ENCODE measurements at regions not wholly inside any gene's neighbourhood (a gene's known extent, or its start where the extent isn't known, plus 50 kb on each side); places are given as distances from the start of the nearest gene placed in this dataset.

DNA sequence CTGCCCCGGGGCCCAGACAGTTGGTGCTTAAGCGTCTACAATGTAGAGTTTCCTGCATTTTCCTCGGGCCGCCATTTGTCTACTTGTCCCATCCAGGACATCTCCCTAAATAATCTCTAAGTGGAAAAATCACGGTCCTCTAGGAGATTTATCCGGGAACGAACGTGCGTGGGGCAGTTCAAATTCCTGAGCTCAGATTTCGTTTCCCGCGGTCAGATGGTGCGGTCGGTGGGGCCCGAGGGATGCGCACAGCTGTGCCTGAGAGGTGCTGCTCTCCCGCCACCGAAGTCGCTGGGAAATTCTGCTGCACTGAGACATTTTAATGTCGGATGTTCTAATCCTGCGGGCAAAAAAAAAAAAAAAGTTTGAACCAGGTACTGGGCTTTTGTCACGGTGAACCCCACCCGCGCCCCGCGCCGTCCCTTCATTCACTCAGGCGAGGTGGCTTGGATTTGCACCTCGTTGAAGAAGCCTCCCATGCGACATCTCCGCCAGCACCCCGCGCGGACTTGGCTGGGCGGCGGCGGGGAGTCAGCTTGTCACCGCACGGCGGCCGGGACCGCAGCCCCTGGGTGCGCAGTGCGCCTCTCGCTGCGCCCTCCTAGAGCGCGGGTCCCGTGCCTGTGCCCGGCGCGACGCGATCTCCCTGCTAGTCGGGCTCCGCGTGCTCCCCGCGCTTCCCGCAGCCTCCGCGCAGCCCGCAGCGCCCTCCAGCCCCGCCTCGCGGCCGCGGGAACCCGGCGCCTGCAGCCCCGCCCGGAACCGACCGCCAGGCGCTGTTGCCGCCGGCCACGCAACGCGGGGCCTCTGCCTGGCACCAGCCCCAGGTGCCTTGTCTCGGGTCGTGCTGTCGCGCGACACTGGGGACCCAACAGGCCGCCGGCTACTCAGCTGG, 191.9 kb upstream of the TCF4 start:
- peak; percentile 81 for ATAC-seq
- TF ChIP-seq PPARA (CRISPR knock-in tag; IDR thresholded peaks at IDR 0.05; ENCODE audit: borderline replicate concordance): no peak
- no peak for TF ChIP-seq ZNF565 (CRISPR knock-in tag; conservative IDR thresholded peaks at IDR 0.05; ENCODE audit: low read depth)
- TF ChIP-seq ZNF8 (CRISPR knock-in tag; IDR thresholded peaks at IDR 0.05): no peak
- TF ChIP-seq BACH2 (CRISPR knock-in tag; IDR thresholded peaks at IDR 0.05; ENCODE audit: borderline replicate concordance): no peak
- no peak for TF ChIP-seq ARNTL (CRISPR knock-in tag; IDR thresholded peaks at IDR 0.05; ENCODE audit: borderline replicate concordance, low read depth)
- no peak for TF ChIP-seq GLIS3 (CRISPR knock-in tag; IDR thresholded peaks at IDR 0.05)
- TF ChIP-seq ZFP30 (CRISPR knock-in tag; IDR thresholded peaks at IDR 0.05): no peak
- no peak for TF ChIP-seq TOX (CRISPR knock-in tag; IDR thresholded peaks at IDR 0.05; ENCODE audit: borderline replicate concordance)
- TF ChIP-seq CSRNP3 (CRISPR knock-in tag; IDR thresholded peaks at IDR 0.05): no peak
- TF ChIP-seq SNAI2 (CRISPR knock-in tag; IDR thresholded peaks at IDR 0.05): no peak
- no peak for TF ChIP-seq ZNF70 (CRISPR knock-in tag; IDR thresholded peaks at IDR 0.05)
- no peak for TF ChIP-seq ZC3H10 (CRISPR knock-in tag; IDR thresholded peaks at IDR 0.05)
- TF ChIP-seq OSR1 (CRISPR knock-in tag; IDR thresholded peaks at IDR 0.05): no peak
- TF ChIP-seq, protein P1, sequence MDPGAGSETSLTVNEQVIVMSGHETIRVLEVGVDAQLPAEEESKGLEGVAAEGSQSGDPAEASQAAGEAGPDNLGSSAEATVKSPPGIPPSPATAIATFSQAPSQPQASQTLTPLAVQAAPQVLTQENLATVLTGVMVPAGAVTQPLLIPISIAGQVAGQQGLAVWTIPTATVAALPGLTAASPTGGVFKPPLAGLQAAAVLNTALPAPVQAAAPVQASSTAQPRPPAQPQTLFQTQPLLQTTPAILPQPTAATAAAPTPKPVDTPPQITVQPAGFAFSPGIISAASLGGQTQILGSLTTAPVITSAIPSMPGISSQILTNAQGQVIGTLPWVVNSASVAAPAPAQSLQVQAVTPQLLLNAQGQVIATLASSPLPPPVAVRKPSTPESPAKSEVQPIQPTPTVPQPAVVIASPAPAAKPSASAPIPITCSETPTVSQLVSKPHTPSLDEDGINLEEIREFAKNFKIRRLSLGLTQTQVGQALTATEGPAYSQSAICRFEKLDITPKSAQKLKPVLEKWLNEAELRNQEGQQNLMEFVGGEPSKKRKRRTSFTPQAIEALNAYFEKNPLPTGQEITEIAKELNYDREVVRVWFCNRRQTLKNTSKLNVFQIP (CRISPR knock-in tag; IDR thresholded peaks at IDR 0.05; ENCODE audit: borderline replicate concordance, low read depth): no peak
- no peak for TF ChIP-seq ESRRG (CRISPR knock-in tag; IDR thresholded peaks at IDR 0.05)
- TF ChIP-seq, protein P2, sequence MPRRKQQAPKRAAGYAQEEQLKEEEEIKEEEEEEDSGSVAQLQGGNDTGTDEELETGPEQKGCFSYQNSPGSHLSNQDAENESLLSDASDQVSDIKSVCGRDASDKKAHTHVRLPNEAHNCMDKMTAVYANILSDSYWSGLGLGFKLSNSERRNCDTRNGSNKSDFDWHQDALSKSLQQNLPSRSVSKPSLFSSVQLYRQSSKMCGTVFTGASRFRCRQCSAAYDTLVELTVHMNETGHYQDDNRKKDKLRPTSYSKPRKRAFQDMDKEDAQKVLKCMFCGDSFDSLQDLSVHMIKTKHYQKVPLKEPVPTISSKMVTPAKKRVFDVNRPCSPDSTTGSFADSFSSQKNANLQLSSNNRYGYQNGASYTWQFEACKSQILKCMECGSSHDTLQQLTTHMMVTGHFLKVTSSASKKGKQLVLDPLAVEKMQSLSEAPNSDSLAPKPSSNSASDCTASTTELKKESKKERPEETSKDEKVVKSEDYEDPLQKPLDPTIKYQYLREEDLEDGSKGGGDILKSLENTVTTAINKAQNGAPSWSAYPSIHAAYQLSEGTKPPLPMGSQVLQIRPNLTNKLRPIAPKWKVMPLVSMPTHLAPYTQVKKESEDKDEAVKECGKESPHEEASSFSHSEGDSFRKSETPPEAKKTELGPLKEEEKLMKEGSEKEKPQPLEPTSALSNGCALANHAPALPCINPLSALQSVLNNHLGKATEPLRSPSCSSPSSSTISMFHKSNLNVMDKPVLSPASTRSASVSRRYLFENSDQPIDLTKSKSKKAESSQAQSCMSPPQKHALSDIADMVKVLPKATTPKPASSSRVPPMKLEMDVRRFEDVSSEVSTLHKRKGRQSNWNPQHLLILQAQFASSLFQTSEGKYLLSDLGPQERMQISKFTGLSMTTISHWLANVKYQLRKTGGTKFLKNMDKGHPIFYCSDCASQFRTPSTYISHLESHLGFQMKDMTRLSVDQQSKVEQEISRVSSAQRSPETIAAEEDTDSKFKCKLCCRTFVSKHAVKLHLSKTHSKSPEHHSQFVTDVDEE (CRISPR knock-in tag; IDR thresholded peaks at IDR 0.05): no peak
- no peak for TF ChIP-seq ISL1 (CRISPR knock-in tag; IDR thresholded peaks at IDR 0.05)
- TF ChIP-seq RARB (CRISPR knock-in tag; IDR thresholded peaks at IDR 0.05): no peak
- no peak for TF ChIP-seq CSDC2 (CRISPR knock-in tag; IDR thresholded peaks at IDR 0.05)

GRCh38 chr18:55778788-55779690, 191.0 kb upstream of the TCF4 start:
- ATAC-seq: peak; percentile 26
- TF ChIP-seq GLIS3 (CRISPR knock-in tag; IDR thresholded peaks at IDR 0.05): no peak
- no peak for TF ChIP-seq ISL1 (CRISPR knock-in tag; IDR thresholded peaks at IDR 0.05)
- TF ChIP-seq BACH2 (CRISPR knock-in tag; IDR thresholded peaks at IDR 0.05; ENCODE audit: borderline replicate concordance): no peak
- no peak for TF ChIP-seq ZC3H10 (CRISPR knock-in tag; IDR thresholded peaks at IDR 0.05)
- TF ChIP-seq ZFP3 (CRISPR knock-in tag; IDR thresholded peaks at IDR 0.05): no peak
- TF ChIP-seq CSDC2 (CRISPR knock-in tag; IDR thresholded peaks at IDR 0.05): no peak
- no peak for TF ChIP-seq ZNF8 (CRISPR knock-in tag; IDR thresholded peaks at IDR 0.05)
- TF ChIP-seq ZFP30 (CRISPR knock-in tag; IDR thresholded peaks at IDR 0.05): no peak
- no peak for TF ChIP-seq RARB (CRISPR knock-in tag; IDR thresholded peaks at IDR 0.05)
- TF ChIP-seq ESRRG (CRISPR knock-in tag; IDR thresholded peaks at IDR 0.05): no peak
- no peak for TF ChIP-seq CSRNP3 (CRISPR knock-in tag; IDR thresholded peaks at IDR 0.05)
- TF ChIP-seq, protein P1 (CRISPR knock-in tag; IDR thresholded peaks at IDR 0.05; ENCODE audit: borderline replicate concordance, low read depth): no peak
- no peak for TF ChIP-seq PATZ1 (CRISPR knock-in tag; IDR thresholded peaks at IDR 0.05; ENCODE audit: borderline replicate concordance)
- no peak for TF ChIP-seq SNAI2 (CRISPR knock-in tag; IDR thresholded peaks at IDR 0.05)
- TF ChIP-seq PPARA (CRISPR knock-in tag; IDR thresholded peaks at IDR 0.05; ENCODE audit: borderline replicate concordance): no peak
- no peak for TF ChIP-seq ZNF70 (CRISPR knock-in tag; IDR thresholded peaks at IDR 0.05)
- TF ChIP-seq, protein P3, sequence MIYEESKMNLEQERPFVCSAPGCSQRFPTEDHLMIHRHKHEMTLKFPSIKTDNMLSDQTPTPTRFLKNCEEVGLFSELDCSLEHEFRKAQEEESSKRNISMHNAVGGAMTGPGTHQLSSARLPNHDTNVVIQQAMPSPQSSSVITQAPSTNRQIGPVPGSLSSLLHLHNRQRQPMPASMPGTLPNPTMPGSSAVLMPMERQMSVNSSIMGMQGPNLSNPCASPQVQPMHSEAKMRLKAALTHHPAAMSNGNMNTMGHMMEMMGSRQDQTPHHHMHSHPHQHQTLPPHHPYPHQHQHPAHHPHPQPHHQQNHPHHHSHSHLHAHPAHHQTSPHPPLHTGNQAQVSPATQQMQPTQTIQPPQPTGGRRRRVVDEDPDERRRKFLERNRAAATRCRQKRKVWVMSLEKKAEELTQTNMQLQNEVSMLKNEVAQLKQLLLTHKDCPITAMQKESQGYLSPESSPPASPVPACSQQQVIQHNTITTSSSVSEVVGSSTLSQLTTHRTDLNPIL (CRISPR knock-in tag; IDR thresholded peaks at IDR 0.05; ENCODE audit: low read depth): no peak
- TF ChIP-seq OSR1 (CRISPR knock-in tag; IDR thresholded peaks at IDR 0.05): no peak

Measured in SK-N-SH treated with all-trans-retinoic acid at 6 μM for 48 hours (cell line).